ENCODE measurements at regions not wholly inside any gene's neighbourhood (a gene's known extent, or its start where the extent isn't known, plus 50 kb on each side); places are given as distances from the start of the nearest gene placed in this dataset.
"Not testable (repeated sequence)": the region's sequence is repeated elsewhere in the genome, so short reads cannot be mapped to it uniquely, and the experiment has no call there.

GRCh38 chr3:162597226-162597625 lies 1100.6 kb downstream of the OTOL1 start:
- intact Hi-C loops (cut with micrococcal nuclease), result no loop called here
- Histone ChIP-seq H3K27me3 (ENCODE audit: control insufficient read depth in 2 of 2, insufficient read depth in 2 of 2, low read length in 2 of 2) (no peaks in the 10 kb centered on the region), H3K9me3 (replicated peaks; ENCODE audit: control insufficient read depth, insufficient read depth, low read depth, low read length) (no peaks in the 10 kb centered on the region), H3K36me3 (ENCODE audit: control insufficient read depth, insufficient read depth, low read length) (no peaks in the 10 kb centered on the region), H3K9ac (ENCODE audit: insufficient read depth in 1 of 2, low read depth in 2 of 2, low read length in 2 of 2) (no peak overlapping the region), H3K4me3 (no peak overlapping the region), H3K79me2 (ENCODE audit: control insufficient read depth, insufficient read depth, low read length) (no peaks in the 10 kb centered on the region), H3K27ac (ENCODE audit: extremely low read depth, low read depth, low read length) (no peak overlapping the region), H3K9me1 (ENCODE audit: control insufficient read depth, insufficient read depth, low read length) (no peaks in the 10 kb centered on the region), H3K4me2 (ENCODE audit: insufficient read depth, low read length) (no peak overlapping the region), H4K20me1 (replicated peaks; ENCODE audit: control insufficient read depth, insufficient read depth, low read length) (no peaks in the 10 kb centered on the region), H2AFZ (ENCODE audit: low read depth, low read length) (no peak overlapping the region), H3K4me1 (replicated peaks in 1 of 2; ENCODE audit: control insufficient read depth in 2 of 2, insufficient read depth in 2 of 2, low read length in 2 of 2) (no peaks in the 10 kb centered on the region; a peak in 1 of 5 replicates)
- BruUV-seq (replicated peaks), result no TSS peak
- CTCF ChIA-PET (ENCODE audit: low intra/inter-chr PET ratio), result no interaction called here
- no peak for DNase-seq (ENCODE audit: extremely low read depth in 1 of 4, low spot score in 3 of 4)
- no peak for ATAC-seq
- 0% methylated on average over 1 of the region's 1 CpG for WGBS (ENCODE audit: insufficient coverage, low coverage, missing lambda C conversion rate)
- TF ChIP-seq ZFX (CRISPR knock-in tag; IDR thresholded peaks at IDR 0.05), result no peak
- TF ChIP-seq ESRRA (IDR thresholded peaks at IDR 0.05; ENCODE audit: borderline replicate concordance, low read depth), result no peak
- TF ChIP-seq EGR1 (conservative IDR thresholded peaks at IDR 0.05), result no peak
- no peak for TF ChIP-seq CHD4 (IDR thresholded peaks at IDR 0.05; ENCODE audit: insufficient read depth, insufficient replicate concordance, low read depth, low read length, poor library complexity, severe bottlenecking)
- TF ChIP-seq ZNF77 (CRISPR knock-in tag; IDR thresholded peaks at IDR 0.05), result no peak
- TF ChIP-seq, protein P1, sequence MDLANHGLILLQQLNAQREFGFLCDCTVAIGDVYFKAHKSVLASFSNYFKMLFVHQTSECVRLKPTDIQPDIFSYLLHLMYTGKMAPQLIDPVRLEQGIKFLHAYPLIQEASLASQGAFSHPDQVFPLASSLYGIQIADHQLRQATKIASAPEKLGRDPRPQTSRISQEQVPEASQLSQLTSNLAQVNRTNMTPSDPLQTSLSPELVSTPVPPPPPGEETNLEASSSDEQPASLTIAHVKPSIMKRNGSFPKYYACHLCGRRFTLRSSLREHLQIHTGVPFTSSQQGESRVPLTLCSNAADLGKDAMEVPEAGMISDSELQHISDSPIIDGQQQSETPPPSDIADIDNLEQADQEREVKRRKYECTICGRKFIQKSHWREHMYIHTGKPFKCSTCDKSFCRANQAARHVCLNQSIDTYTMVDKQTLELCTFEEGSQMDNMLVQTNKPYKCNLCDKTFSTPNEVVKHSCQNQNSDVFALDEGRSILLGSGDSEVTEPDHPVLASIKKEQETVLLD (IDR thresholded peaks at IDR 0.05), result no peak
- no peak for TF ChIP-seq KDM2B (CRISPR knock-in tag; IDR thresholded peaks at IDR 0.05)
- no peak for TF ChIP-seq BRF1 (IDR thresholded peaks at IDR 0.05; ENCODE audit: borderline replicate concordance, extremely low read depth, insufficient read length)
- no peak for TF ChIP-seq MLX (CRISPR knock-in tag; conservative IDR thresholded peaks at IDR 0.05)
- TF ChIP-seq ZBTB34 (CRISPR knock-in tag; IDR thresholded peaks at IDR 0.05), result no peak
- TF ChIP-seq TSC22D4 (tag; IDR thresholded peaks at IDR 0.05), result no peak
- no peak for TF ChIP-seq SOX6 (IDR thresholded peaks at IDR 0.05)
- TF ChIP-seq CXXC5 (CRISPR knock-in tag; IDR thresholded peaks at IDR 0.05), result no peak
- TF ChIP-seq ARHGAP35 (IDR thresholded peaks at IDR 0.05; ENCODE audit: partially characterized antibody), result no peak
- in situ Hi-C loops (cut with MboI), result no loop called here
- no peak for FAIRE-seq
- POLR2A ChIA-PET, result no interaction called here

DNA sequence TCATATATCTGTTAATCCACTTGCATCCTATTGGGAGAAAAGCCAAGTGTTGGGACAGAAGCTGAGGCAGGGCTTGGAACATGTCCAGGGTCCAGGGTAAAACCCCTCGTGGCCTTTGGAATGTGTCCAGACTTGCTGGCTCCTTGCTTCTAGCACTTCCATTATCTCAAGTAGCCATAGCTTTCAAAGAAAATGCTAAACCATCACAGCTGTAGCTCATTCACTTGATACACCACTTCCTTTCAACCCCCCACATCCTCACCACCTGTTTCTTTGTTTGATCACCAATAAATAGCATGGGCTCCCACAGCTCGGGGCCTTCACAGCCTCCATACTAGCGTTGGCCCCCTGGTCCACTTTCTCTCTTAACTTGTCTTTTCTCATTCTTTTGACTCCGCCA lies 1101.9 kb downstream of the OTOL1 start:
- ATAC-seq; CTCF ChIA-PET (ENCODE audit: low intra/inter-chr PET ratio); H3K9ac ChIP-seq (ENCODE audit: insufficient read depth in 1 of 2, low read depth in 2 of 2, low read length in 2 of 2); in situ Hi-C loops (cut with MboI); intact Hi-C loops (cut with micrococcal nuclease); FAIRE-seq; H3K9me3 ChIP-seq (replicated peaks; ENCODE audit: control insufficient read depth, insufficient read depth, low read depth, low read length); POLR2A ChIA-PET; H3K79me2 ChIP-seq (ENCODE audit: control insufficient read depth, insufficient read depth, low read length); H3K36me3 ChIP-seq (ENCODE audit: control insufficient read depth, insufficient read depth, low read length); H2AFZ ChIP-seq (ENCODE audit: low read depth, low read length); H3K4me1 ChIP-seq (replicated peaks in 1 of 2; ENCODE audit: control insufficient read depth in 2 of 2, insufficient read depth in 2 of 2, low read length in 2 of 2); BruUV-seq (replicated peaks); H3K4me2 ChIP-seq (ENCODE audit: insufficient read depth, low read length); H3K27me3 ChIP-seq (ENCODE audit: control insufficient read depth in 2 of 2, insufficient read depth in 2 of 2, low read length in 2 of 2); H3K27ac ChIP-seq (ENCODE audit: extremely low read depth, low read depth, low read length); DNase-seq (ENCODE audit: extremely low read depth in 1 of 4, low spot score in 3 of 4); H3K9me1 ChIP-seq (ENCODE audit: control insufficient read depth, insufficient read depth, low read length); H4K20me1 ChIP-seq (replicated peaks; ENCODE audit: control insufficient read depth, insufficient read depth, low read length); H3K4me3 ChIP-seq: not testable (repeated sequence)
- 0% methylated on average over 4 of the region's 4 CpGs for WGBS (ENCODE audit: insufficient coverage, low coverage, missing lambda C conversion rate)
